ENCODE measurements at regions not wholly inside any gene's neighbourhood (a gene's known extent, or its start where the extent isn't known, plus 50 kb on each side); places are given as distances from the start of the nearest gene placed in this dataset.
"Not testable (repeated sequence)": the region's sequence is repeated elsewhere in the genome, so short reads cannot be mapped to it uniquely, and the experiment has no call there.

- Histone ChIP-seq H3K9me3 (replicated peaks) (no peaks in the 10 kb centered on the region), H3K27ac (no peak overlapping the region), H3K4me3 (no peak overlapping the region), H3K4me1 (no peaks in the 10 kb centered on the region), H3K36me3 (no peaks in the 10 kb centered on the region), H3K27me3 (no peaks in the 10 kb centered on the region)
- DNase-seq, result no peak
Observed at GRCh38 chr9:103537426-103537825, 542.3 kb downstream of the CYLC2 start.

GRCh38 chr9:103545260-103545659 lies 548.8 kb upstream of the SMC2 start:
- H3K36me3 ChIP-seq, result no peaks in the 10 kb centered on the region
- no peak overlapping the region for H3K27ac ChIP-seq
- no peaks in the 10 kb centered on the region for H3K27me3 ChIP-seq
- no peak overlapping the region for H3K4me3 ChIP-seq
- DNase-seq, result no peak
- no peaks in the 10 kb centered on the region for H3K9me3 ChIP-seq (replicated peaks)
- H3K4me1 ChIP-seq, result no peaks in the 10 kb centered on the region

- DNase-seq, result no peak
- Histone ChIP-seq H3K27ac (no peak overlapping the region), H3K27me3 (no peaks in the 10 kb centered on the region), H3K4me3 (no peak overlapping the region), H3K9me3 (replicated peaks) (no peaks in the 10 kb centered on the region), H3K36me3 (no peaks in the 10 kb centered on the region), H3K4me1 (no peaks in the 10 kb centered on the region)
Observed at GRCh38 chr9:103552712-103553111, 541.4 kb upstream of the SMC2 start.

GRCh38 chr9:103574056-103574455 lies 520.1 kb upstream of the SMC2 start:
- Histone ChIP-seq H3K27me3 (peaks cover 4% of the 10 kb centered on the region), H3K9me3 (replicated peaks) (no peaks in the 10 kb centered on the region)
- DNase-seq, result no peak

GRCh38 chr9:103586721-103587120 lies 507.4 kb upstream of the SMC2 start:
- DNase-seq, result no peak
- H3K36me3 ChIP-seq, result no peaks in the 10 kb centered on the region
- no peaks in the 10 kb centered on the region for H3K4me1 ChIP-seq
- H3K4me3 ChIP-seq, result no peak overlapping the region
- no peaks in the 10 kb centered on the region for H3K9me3 ChIP-seq (replicated peaks)
- H3K27me3 ChIP-seq, result no peaks in the 10 kb centered on the region
- H3K27ac ChIP-seq, result no peak overlapping the region

More at GRCh38 chr9:103574056-103574455, 520.1 kb upstream of the SMC2 start:
- no peak overlapping the region for H3K4me3 ChIP-seq
- no peaks in the 10 kb centered on the region for H3K36me3 ChIP-seq
- H3K4me1 ChIP-seq, result no peaks in the 10 kb centered on the region
- H3K27ac ChIP-seq, result no peak overlapping the region

GRCh38 chr9:103601287-103601686 lies 492.8 kb upstream of the SMC2 start:
- H3K4me1 ChIP-seq, result no peaks in the 10 kb centered on the region
- no peak overlapping the region for H3K4me3 ChIP-seq
- H3K27ac ChIP-seq, result no peak overlapping the region
- H3K27me3 ChIP-seq, result no peaks in the 10 kb centered on the region
- no peaks in the 10 kb centered on the region for H3K36me3 ChIP-seq
- no peak for DNase-seq
- 0 out of 2 replicates have a peak, but pooled peaks cover 4% of the 10 kb centered on the region for H3K9me3 ChIP-seq (replicated peaks)

- not testable (repeated sequence) for DNase-seq; H3K36me3 ChIP-seq; H3K4me1 ChIP-seq; H3K27me3 ChIP-seq; H3K9me3 ChIP-seq (replicated peaks); H3K4me3 ChIP-seq; H3K27ac ChIP-seq
Observed at GRCh38 chr9:103611950-103612349, 482.2 kb upstream of the SMC2 start.

GRCh38 chr9:103615994-103616393 lies 478.1 kb upstream of the SMC2 start:
- no peaks in the 10 kb centered on the region for H3K9me3 ChIP-seq (replicated peaks)
- no peak overlapping the region for H3K27ac ChIP-seq
- no peak overlapping the region for H3K4me3 ChIP-seq
- no peaks in the 10 kb centered on the region for H3K36me3 ChIP-seq
- no peak for DNase-seq
- no peaks in the 10 kb centered on the region for H3K27me3 ChIP-seq
- H3K4me1 ChIP-seq, result no peaks in the 10 kb centered on the region

- no peak overlapping the region for H3K27ac ChIP-seq
- H3K9me3 ChIP-seq (replicated peaks), result no peaks in the 10 kb centered on the region
- no peaks in the 10 kb centered on the region for H3K27me3 ChIP-seq
- H3K4me3 ChIP-seq, result no peak overlapping the region
- H3K36me3 ChIP-seq, result no peaks in the 10 kb centered on the region
- no peak for DNase-seq
- H3K4me1 ChIP-seq, result no peaks in the 10 kb centered on the region
Observed at GRCh38 chr9:103617046-103617445, 477.1 kb upstream of the SMC2 start.

GRCh38 chr9:103625161-103625804 lies 468.8 kb upstream of the SMC2 start:
- no peaks in the 10 kb centered on the region for H3K4me1 ChIP-seq
- H3K9me3 ChIP-seq (replicated peaks), result no peaks in the 10 kb centered on the region
- H3K4me3 ChIP-seq, result no peak overlapping the region
- H3K36me3 ChIP-seq, result no peaks in the 10 kb centered on the region
- no peak for DNase-seq
- H3K27me3 ChIP-seq, result no peaks in the 10 kb centered on the region
- no peak overlapping the region for H3K27ac ChIP-seq

GRCh38 chr9:103627731-103628130 lies 466.4 kb upstream of the SMC2 start:
- no peaks in the 10 kb centered on the region for H3K36me3 ChIP-seq
- DNase-seq, result no peak
- no peak overlapping the region for H3K27ac ChIP-seq

GRCh38 chr9:103649086-103649485 lies 445.0 kb upstream of the SMC2 start:
- H3K36me3 ChIP-seq, result no peaks in the 10 kb centered on the region
- no peak for DNase-seq
- no peaks in the 10 kb centered on the region for H3K27me3 ChIP-seq
- no peak overlapping the region for H3K27ac ChIP-seq
- no peak overlapping the region for H3K4me3 ChIP-seq
- H3K4me1 ChIP-seq, result no peaks in the 10 kb centered on the region
- H3K9me3 ChIP-seq (replicated peaks), result no peaks in the 10 kb centered on the region

More at GRCh38 chr9:103627731-103628130, 466.4 kb upstream of the SMC2 start:
- Histone ChIP-seq H3K4me1 (no peaks in the 10 kb centered on the region), H3K4me3 (no peak overlapping the region), H3K9me3 (replicated peaks) (no peaks in the 10 kb centered on the region), H3K27me3 (no peaks in the 10 kb centered on the region)

GRCh38 chr9:103658156-103658555 lies 436.0 kb upstream of the SMC2 start:
- Histone ChIP-seq H3K36me3 (no peaks in the 10 kb centered on the region), H3K27me3 (no peaks in the 10 kb centered on the region), H3K4me3 (no peak overlapping the region), H3K27ac (no peak overlapping the region), H3K4me1 (no peaks in the 10 kb centered on the region), H3K9me3 (replicated peaks) (no peaks in the 10 kb centered on the region)
- DNase-seq, result no peak

- H3K36me3 ChIP-seq, result no peaks in the 10 kb centered on the region
- H3K9me3 ChIP-seq (replicated peaks), result no peaks in the 10 kb centered on the region
- no peak overlapping the region for H3K4me3 ChIP-seq
- H3K27me3 ChIP-seq, result no peaks in the 10 kb centered on the region; the same call in 1 of the 2 replicates
- H3K4me1 ChIP-seq, result no peaks in the 10 kb centered on the region
- no peak overlapping the region for H3K27ac ChIP-seq
- no peak for DNase-seq
Observed at GRCh38 chr9:103660830-103661229, 433.3 kb upstream of the SMC2 start.

- no peaks in the 10 kb centered on the region for H3K36me3 ChIP-seq
- no peak overlapping the region for H3K4me3 ChIP-seq
- no peak overlapping the region for H3K27ac ChIP-seq
- no peaks in the 10 kb centered on the region for H3K9me3 ChIP-seq (replicated peaks)
- no peaks in the 10 kb centered on the region for H3K4me1 ChIP-seq
- no peaks in the 10 kb centered on the region; the same call in 1 of the 2 replicates for H3K27me3 ChIP-seq
- no peak for DNase-seq
Observed at GRCh38 chr9:103661663-103662062, 432.4 kb upstream of the SMC2 start.

- no peaks in the 10 kb centered on the region; the same call in 1 of the 2 replicates for H3K27me3 ChIP-seq
- no peak overlapping the region for H3K4me3 ChIP-seq
- H3K36me3 ChIP-seq, result no peaks in the 10 kb centered on the region
- H3K9me3 ChIP-seq (replicated peaks), result no peaks in the 10 kb centered on the region
- H3K4me1 ChIP-seq, result no peaks in the 10 kb centered on the region
- H3K27ac ChIP-seq, result no peak overlapping the region
- no peak for DNase-seq
Observed at GRCh38 chr9:103669296-103669695, 424.8 kb upstream of the SMC2 start.

All from SJCRH30 (cell line).